NCI-H2227 treated with DMSO at 0.1 percent for 48 hours (cell line): ENCODE measurements at regions not wholly inside any gene's neighbourhood (a gene's known extent, or its start where the extent isn't known, plus 50 kb on each side); places are given as distances from the start of the nearest gene placed in this dataset.
A peak's percentile ranks its signal among the peaks of the same experiment; 100 is the strongest.

Experiments used
- DNase-seq: peaks from one replicate; lab custom pipeline; 2025; lab: John Stamatoyannopoulos, UW

GRCh38 chr16:73157861-73158260, 109.9 kb upstream of the ZFHX3 start:
- no peak for DNase-seq

DNA sequence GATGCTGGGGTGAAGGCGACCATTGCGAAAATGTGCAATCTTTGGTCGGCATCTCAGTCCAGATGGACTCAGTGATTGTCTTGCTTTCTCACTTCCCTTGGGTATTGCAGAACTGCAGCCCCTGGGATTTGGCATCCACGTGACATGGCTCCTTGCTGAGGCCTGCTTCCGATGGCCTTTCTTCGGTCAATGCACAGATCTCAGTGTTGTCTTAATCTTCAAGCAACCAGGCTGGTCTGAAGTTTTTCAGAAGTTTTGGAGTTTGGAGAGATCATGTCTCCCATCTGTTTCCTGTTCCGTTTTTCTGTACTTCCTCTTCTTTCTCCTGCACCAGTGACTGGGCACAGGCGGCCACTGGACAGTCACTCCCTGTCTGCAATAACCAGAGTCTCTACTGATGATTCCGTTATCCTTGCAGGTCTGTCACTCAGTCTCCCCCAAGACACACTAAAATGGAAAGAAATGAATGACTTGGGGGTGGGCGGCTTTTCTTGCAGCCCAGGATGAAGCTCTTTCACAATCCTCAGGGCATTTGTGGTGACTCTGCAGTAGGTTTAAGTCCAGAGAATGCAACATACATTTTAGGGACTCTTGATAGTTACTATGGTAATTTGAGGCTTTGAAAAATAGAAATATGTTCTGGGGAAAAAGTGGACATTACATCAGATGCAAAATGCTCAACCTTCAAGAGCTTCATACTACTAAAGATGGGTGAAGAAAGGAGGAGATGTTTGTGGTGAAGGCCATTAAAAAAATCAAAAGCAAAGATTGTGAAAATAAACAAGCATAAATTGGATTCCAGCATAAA, 106.3 kb upstream of the ZFHX3 start:
- no peak for DNase-seq

DNA sequence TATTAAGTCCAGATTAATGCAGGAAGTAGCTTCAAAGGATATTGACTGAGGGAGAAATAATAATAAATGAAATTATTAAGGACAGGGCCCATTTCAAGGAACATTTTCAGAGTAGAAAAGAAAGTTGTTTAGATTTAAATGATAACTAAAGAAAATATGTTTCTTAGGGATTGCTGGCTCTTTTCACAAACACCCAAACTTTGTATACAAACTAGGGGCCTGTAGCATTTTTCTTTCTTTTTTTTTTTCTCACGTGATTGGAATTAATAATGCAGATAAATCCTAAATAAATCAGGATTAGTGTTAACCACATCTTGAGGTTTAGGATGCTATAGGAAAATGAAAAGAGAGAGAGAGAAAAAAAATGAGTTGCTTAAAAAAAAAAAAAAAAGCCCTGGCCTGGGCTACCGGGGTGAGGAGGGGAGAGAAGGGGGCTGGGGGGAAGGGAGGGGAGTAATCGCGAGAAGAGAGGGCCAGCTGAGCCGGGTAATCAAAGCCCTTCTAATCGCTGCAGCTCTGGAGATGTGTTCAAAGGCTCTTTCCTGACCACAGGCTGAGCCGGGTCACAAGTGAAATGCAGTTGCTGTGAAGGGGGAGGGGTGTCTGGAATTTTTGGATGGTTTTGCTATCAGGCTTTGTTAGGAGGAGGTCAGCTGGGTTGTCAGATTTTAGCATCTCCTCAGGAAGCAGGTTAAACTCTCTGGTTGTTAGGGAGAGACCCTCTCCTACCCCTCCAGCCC, 104.6 kb upstream of the ZFHX3 start:
- DNase-seq: peak; percentile 24

DNA sequence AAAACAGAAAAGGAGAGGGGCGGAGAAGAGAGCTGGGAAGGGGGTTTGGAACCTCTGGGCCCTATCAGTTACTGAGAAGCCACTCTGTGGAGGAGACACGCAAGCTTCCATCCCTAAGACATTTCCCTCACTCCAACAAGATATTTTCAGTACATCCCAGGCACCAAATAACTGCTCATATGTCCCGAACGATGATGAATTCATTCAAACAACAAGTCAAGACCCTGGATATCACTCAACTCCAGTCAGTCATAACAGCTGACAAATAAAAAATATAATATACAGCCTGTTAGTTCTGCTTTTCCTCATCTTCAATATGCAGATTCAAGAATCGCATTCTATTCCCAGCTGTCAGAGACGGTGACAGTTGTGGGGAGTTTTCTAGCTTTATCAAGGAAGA, 104.0 kb upstream of the ZFHX3 start:
- no peak for DNase-seq

- no peak for DNase-seq
These were observed 103.3 kb upstream of the ZFHX3 start for GRCh38 chr16:73151225-73151624.

GRCh38 chr16:73150786-73151185, 102.9 kb upstream of the ZFHX3 start:
- DNase-seq: no peak

DNA sequence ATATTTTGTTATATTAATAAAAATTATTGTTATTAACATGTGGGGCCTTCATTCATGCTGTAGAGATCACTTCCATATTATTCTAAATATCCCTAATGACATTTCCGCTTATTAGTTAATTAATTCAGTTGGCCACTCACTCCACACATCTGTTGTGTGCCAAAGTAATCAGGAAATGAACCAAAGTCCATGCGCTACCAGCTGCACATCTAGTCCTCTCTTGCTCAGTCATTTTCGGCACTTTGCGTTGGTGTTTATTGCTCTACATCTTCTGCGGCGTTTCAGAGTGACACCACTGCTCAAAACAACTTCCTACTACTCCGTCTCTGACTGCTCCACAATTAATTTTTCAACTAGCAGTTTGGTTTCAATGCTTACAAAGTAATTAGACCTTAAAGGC, 101.4 kb upstream of the ZFHX3 start:
- no peak for DNase-seq

- no peak for DNase-seq
These were observed 100.0 kb upstream of the ZFHX3 start for GRCh38 chr16:73147958-73148357.

GRCh38 chr16:73145166-73145880, 97.4 kb upstream of the ZFHX3 start:
- no peak for DNase-seq

- DNase-seq: no peak
These were observed 95.9 kb upstream of the ZFHX3 start for GRCh38 chr16:73143576-73144422.

- DNase-seq: no peak
These were observed 95.1 kb upstream of the ZFHX3 start for GRCh38 chr16:73143002-73143401.

GRCh38 chr16:73142053-73142854, 94.3 kb upstream of the ZFHX3 start:
- DNase-seq: no peak

GRCh38 chr16:73140929-73141328, 93.0 kb upstream of the ZFHX3 start:
- DNase-seq: no peak

DNA sequence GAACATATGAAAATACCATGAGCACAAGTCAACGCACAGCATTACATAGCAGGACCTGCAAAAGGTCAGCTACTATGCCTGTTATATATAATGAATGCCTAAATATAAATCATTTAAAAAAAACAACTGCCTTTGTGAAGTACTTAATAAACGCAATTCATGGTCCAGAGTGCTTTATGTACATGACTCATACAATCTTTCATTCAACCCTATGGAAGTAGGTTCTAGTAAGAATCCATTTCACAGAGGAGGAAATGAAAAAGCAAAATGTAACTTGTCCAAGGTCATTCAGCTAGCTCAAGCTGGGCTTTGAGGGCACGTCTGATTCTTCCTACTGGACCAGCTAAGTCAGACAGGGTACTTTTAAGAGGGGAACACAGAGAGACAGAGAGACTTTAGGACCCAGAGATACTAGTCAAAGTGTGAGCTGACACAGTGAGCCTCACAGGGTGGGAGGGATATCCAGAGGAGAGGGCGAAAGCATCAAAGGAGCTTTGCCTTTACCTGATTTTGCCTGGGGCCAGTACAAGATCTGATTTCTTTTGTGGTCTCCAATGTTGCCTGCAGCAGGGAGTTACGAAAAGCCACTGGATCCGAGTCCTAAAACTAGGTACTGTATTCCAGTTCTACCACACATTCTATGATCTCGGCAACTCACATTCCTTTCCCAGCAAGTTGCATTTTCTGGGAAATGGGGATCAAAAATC, 83.4 kb upstream of the ZFHX3 start:
- DNase-seq: no peak

DNA sequence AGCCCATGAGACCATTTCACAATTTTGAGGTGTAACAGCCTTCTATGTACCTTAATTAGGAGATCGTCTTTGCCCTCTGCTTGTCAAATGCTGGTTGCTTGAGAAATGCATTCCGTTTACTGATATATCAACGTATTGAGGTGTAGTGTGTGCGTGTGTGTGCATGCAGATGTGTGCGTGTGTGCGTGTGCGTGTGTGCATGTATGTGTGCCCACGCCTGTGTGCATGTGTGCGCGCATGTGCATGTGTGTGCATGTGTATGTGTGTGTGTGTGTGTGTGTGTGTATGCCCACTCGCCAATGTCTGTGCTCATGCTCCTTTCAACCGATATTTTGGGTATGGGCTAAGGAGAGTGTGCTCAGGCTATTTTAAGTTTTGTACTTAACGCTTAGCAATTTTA, 81.5 kb upstream of the ZFHX3 start:
- DNase-seq: no peak

DNA sequence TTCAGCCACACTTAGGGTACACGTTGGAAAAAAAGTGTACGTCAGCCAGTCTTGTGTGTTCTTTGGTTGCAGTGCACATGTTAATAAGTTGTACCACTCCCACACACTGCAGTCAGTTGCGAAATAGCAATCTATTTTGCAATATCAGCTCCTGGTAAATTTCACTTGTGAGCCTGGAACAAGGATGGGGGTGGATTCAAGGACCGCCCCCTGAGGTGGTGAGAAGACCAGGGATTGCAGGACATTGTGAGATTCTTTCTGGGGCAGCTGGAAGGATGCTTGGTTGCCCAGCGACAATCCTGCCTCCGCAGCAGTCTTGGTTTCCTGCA, 78.6 kb upstream of the ZFHX3 start:
- no peak for DNase-seq

GRCh38 chr16:73125850-73126524, 78.1 kb upstream of the ZFHX3 start:
- DNase-seq: no peak

- no peak for DNase-seq
These were observed 76.9 kb upstream of the ZFHX3 start for GRCh38 chr16:73124665-73125375.

GRCh38 chr16:73124097-73124652, 76.2 kb upstream of the ZFHX3 start:
- DNase-seq: no peak
